Stimulated activated effector memory CD8-positive, alpha-beta T cell treated with anti-CD3 and anti-CD28 coated beads, Interleukin-12 subunit alpha, Interleukin-12 subunit beta, amount 100 ng/mL, for 72 hours (primary cell): ENCODE measurements at regions not wholly inside any gene's neighbourhood (a gene's known extent, or its start where the extent isn't known, plus 50 kb on each side); places are given as distances from the start of the nearest gene placed in this dataset.
"Not testable (repeated sequence)": the region's sequence is repeated elsewhere in the genome, so short reads cannot be mapped to it uniquely, and the experiment has no call there.

Source experiments
- ATAC-seq: fragments of 150-1000 bp; cut with Tn5 transposase; 2 replicates; pipeline ENCODE4 v1.10.0; 2021
- DNase-seq, 2 donors: peaks; one replicate each; pipeline ENCODE4 v3.0.0; 2021 to 2022; ENCODE audit warnings: low spot score in 2 of 2
- H3K27ac Mint-ChIP-seq: one replicate; pipeline ENCODE4 v1.8.0; 2022; ENCODE audit warnings: mild to moderate bottlenecking, mixed read lengths
- H3K36me3 Mint-ChIP-seq: one replicate; pipeline ENCODE4 v1.8.0; 2022; ENCODE audit warnings: mild to moderate bottlenecking, mixed read lengths
- H3K4me1 Mint-ChIP-seq: one replicate; pipeline ENCODE4 v1.8.0; 2022; ENCODE audit warnings: mixed read lengths
- H3K4me3 Mint-ChIP-seq: one replicate; pipeline ENCODE4 v1.8.0; 2022; ENCODE audit warnings: mild to moderate bottlenecking, mixed read lengths
- H3K9me3 Mint-ChIP-seq: one replicate; pipeline ENCODE4 v1.8.0; 2022; ENCODE audit warnings: mixed read lengths

- ATAC-seq, H3K4me1 Mint-ChIP-seq, H3K4me3 Mint-ChIP-seq, DNase-seq, H3K36me3 Mint-ChIP-seq, H3K9me3 Mint-ChIP-seq, H3K27ac Mint-ChIP-seq: not testable (repeated sequence)
Observed at GRCh38 chr10:45056806-45057205, 56.1 kb downstream of the ZNF22 start.

- H3K27ac Mint-ChIP-seq: no peak overlapping the region
- DNase-seq (no peak), ATAC-seq (no peak)
- no peak overlapping the region for H3K4me3 Mint-ChIP-seq
- no peaks in the 10 kb centered on the region for H3K36me3 Mint-ChIP-seq
- no peaks in the 10 kb centered on the region for H3K4me1 Mint-ChIP-seq
- no peaks in the 10 kb centered on the region for H3K9me3 Mint-ChIP-seq
Observed at GRCh38 chr10:45058580-45058979, 57.9 kb downstream of the ZNF22 start.

GRCh38 chr10:45058992-45059561 is 58.4 kb downstream of the ZNF22 start:
- H3K4me3 Mint-ChIP-seq: no peak overlapping the region
- H3K27ac Mint-ChIP-seq: no peak overlapping the region
- no peaks in the 10 kb centered on the region for H3K4me1 Mint-ChIP-seq
- no peaks in the 10 kb centered on the region for H3K36me3 Mint-ChIP-seq
- DNase-seq (no peak), ATAC-seq (no peak)
- no peaks in the 10 kb centered on the region for H3K9me3 Mint-ChIP-seq

- Mint-ChIP-seq H3K36me3 (no peaks in the 10 kb centered on the region), H3K4me3 (no peak overlapping the region), H3K27ac (no peak overlapping the region), H3K9me3 (no peaks in the 10 kb centered on the region), H3K4me1 (no peaks in the 10 kb centered on the region)
- DNase-seq: no peak
- ATAC-seq: no peak
Observed at GRCh38 chr10:45059632-45060031, 58.9 kb downstream of the ZNF22 start.

GRCh38 chr10:45061982-45062381 is 61.3 kb downstream of the ZNF22 start:
- Mint-ChIP-seq H3K27ac (no peak overlapping the region), H3K9me3 (no peaks in the 10 kb centered on the region), H3K4me3 (no peak overlapping the region), H3K36me3 (no peaks in the 10 kb centered on the region), H3K4me1 (no peaks in the 10 kb centered on the region)
- ATAC-seq: no peak
- no peak for DNase-seq

GRCh38 chr10:45063591-45064231 is 63.0 kb downstream of the ZNF22 start:
- ATAC-seq (no peak), DNase-seq (no peak)
- H3K27ac Mint-ChIP-seq: no peak overlapping the region
- H3K4me1 Mint-ChIP-seq: no peaks in the 10 kb centered on the region
- H3K36me3 Mint-ChIP-seq: no peaks in the 10 kb centered on the region
- no peaks in the 10 kb centered on the region for H3K9me3 Mint-ChIP-seq
- no peak overlapping the region for H3K4me3 Mint-ChIP-seq

GRCh38 chr10:45064998-45065397 is 64.3 kb downstream of the ZNF22 start:
- H3K27ac Mint-ChIP-seq: no peak overlapping the region
- DNase-seq (no peak), ATAC-seq (no peak)
- no peaks in the 10 kb centered on the region for H3K36me3 Mint-ChIP-seq
- no peak overlapping the region for H3K4me3 Mint-ChIP-seq
- H3K4me1 Mint-ChIP-seq: no peaks in the 10 kb centered on the region
- H3K9me3 Mint-ChIP-seq: no peaks in the 10 kb centered on the region

- DNase-seq (no peak), ATAC-seq (no peak)
- H3K27ac Mint-ChIP-seq: no peak overlapping the region
- H3K36me3 Mint-ChIP-seq: no peaks in the 10 kb centered on the region
- H3K4me3 Mint-ChIP-seq: no peak overlapping the region
- H3K4me1 Mint-ChIP-seq: peaks cover 7% of the 10 kb centered on the region
- no peaks in the 10 kb centered on the region for H3K9me3 Mint-ChIP-seq
Observed at GRCh38 chr10:45071043-45071813, 70.5 kb downstream of the ZNF22 start.

GRCh38 chr10:45075216-45075615 is 74.5 kb downstream of the ZNF22 start:
- no peak for ATAC-seq
- Mint-ChIP-seq H3K9me3 (no peaks in the 10 kb centered on the region), H3K4me1 (peaks cover 8% of the 10 kb centered on the region), H3K27ac (no peak overlapping the region), H3K36me3 (no peaks in the 10 kb centered on the region), H3K4me3 (no peak overlapping the region)
- no peak for DNase-seq

- Mint-ChIP-seq H3K4me1 (peaks cover 8% of the 10 kb centered on the region), H3K9me3 (no peaks in the 10 kb centered on the region), H3K36me3 (no peaks in the 10 kb centered on the region), H3K4me3 (no peak overlapping the region), H3K27ac (no peak overlapping the region)
- DNase-seq (no peak), ATAC-seq (no peak)
Observed at GRCh38 chr10:45075826-45076380, 75.2 kb downstream of the ZNF22 start.

GRCh38 chr10:45076891-45077290 is 76.2 kb downstream of the ZNF22 start:
- ATAC-seq (no peak), DNase-seq (no peak)
- H3K27ac Mint-ChIP-seq: peak overlapping the region; percentile 67
- peaks cover 8% of the 10 kb centered on the region for H3K4me1 Mint-ChIP-seq
- no peak overlapping the region for H3K4me3 Mint-ChIP-seq
- H3K36me3 Mint-ChIP-seq: no peaks in the 10 kb centered on the region
- H3K9me3 Mint-ChIP-seq: no peaks in the 10 kb centered on the region

- H3K4me3 Mint-ChIP-seq: no peak overlapping the region
- DNase-seq (no peak), ATAC-seq (no peak)
- peaks cover 8% of the 10 kb centered on the region for H3K4me1 Mint-ChIP-seq
- no peak overlapping the region for H3K27ac Mint-ChIP-seq
- no peaks in the 10 kb centered on the region for H3K36me3 Mint-ChIP-seq
- H3K9me3 Mint-ChIP-seq: peaks cover 4% of the 10 kb centered on the region
Observed at GRCh38 chr10:45080331-45080730, 79.6 kb downstream of the ZNF22 start.

GRCh38 chr10:45082176-45082575 is 81.5 kb downstream of the ZNF22 start:
- ATAC-seq: no peak
- H3K36me3 Mint-ChIP-seq: no peaks in the 10 kb centered on the region

GRCh38 chr10:45091968-45092367 is 91.2 kb downstream of the ZNF22 start:
- H3K36me3 Mint-ChIP-seq: no peaks in the 10 kb centered on the region
- H3K27ac Mint-ChIP-seq: no peak overlapping the region
- DNase-seq: no peak
- H3K9me3 Mint-ChIP-seq: no peaks in the 10 kb centered on the region
- H3K4me3 Mint-ChIP-seq: no peak overlapping the region
- no peaks in the 10 kb centered on the region for H3K4me1 Mint-ChIP-seq
- no peak for ATAC-seq

More at GRCh38 chr10:45082176-45082575, 81.5 kb downstream of the ZNF22 start:
- DNase-seq: no peak
- Mint-ChIP-seq H3K27ac (no peak overlapping the region), H3K9me3 (peaks cover 9% of the 10 kb centered on the region), H3K4me3 (no peak overlapping the region), H3K4me1 (no peaks in the 10 kb centered on the region)

- H3K27ac Mint-ChIP-seq: no peak overlapping the region
- DNase-seq: no peak
- H3K4me3 Mint-ChIP-seq: no peak overlapping the region
- H3K4me1 Mint-ChIP-seq: no peaks in the 10 kb centered on the region
- no peaks in the 10 kb centered on the region for H3K9me3 Mint-ChIP-seq
- no peak for ATAC-seq
- H3K36me3 Mint-ChIP-seq: no peaks in the 10 kb centered on the region
Observed at GRCh38 chr10:45093945-45094344, 93.2 kb downstream of the ZNF22 start.

- H3K36me3 Mint-ChIP-seq: no peaks in the 10 kb centered on the region
- H3K9me3 Mint-ChIP-seq: no peaks in the 10 kb centered on the region
- no peaks in the 10 kb centered on the region for H3K4me1 Mint-ChIP-seq
- DNase-seq (no peak), ATAC-seq (no peak)
- H3K27ac Mint-ChIP-seq: no peak overlapping the region
- no peak overlapping the region for H3K4me3 Mint-ChIP-seq
Observed at GRCh38 chr10:45095286-45095685, 94.6 kb downstream of the ZNF22 start.
